IMR-90 (cell line): ENCODE measurements at regions not wholly inside any gene's neighbourhood (a gene's known extent, or its start where the extent isn't known, plus 50 kb on each side); places are given as distances from the start of the nearest gene placed in this dataset.

Experiments
- ATAC-seq: fragments of 200-7000 bp; cut with Tn5 transposase; 2 replicates; pipeline ENCODE4 v1.9.1; 2020; ENCODE audit warnings: low read depth, mild to moderate bottlenecking, moderate library complexity
- BruUV-seq: library from RNA; stranded (reverse); fragments of 400-500 nt; replicated peaks from 2 replicates; lab custom pipeline; 2021; lab: Mats Ljungman, UMichigan
- CTCF ChIA-PET: fragments of 300-600 bp; formaldehyde crosslinking; extraction: SDS; loops from one replicate; lab custom pipeline; 2021; ENCODE audit warnings: antibody characterized with exemption; lab: Yijun Ruan, JAX
- POLR2A ChIA-PET: fragments of 300-600 bp; sonication (Branson Sonifier 250); formaldehyde crosslinking; loops from one replicate; lab custom pipeline; 2022; ENCODE audit warnings: antibody characterized with exemption; ENCODE audit not compliant: unreplicated experiment; lab: Charles Lee
- DNase-seq: peaks from one replicate; pipeline ENCODE4 v3.0.0; 2013
- H2AFZ ChIP-seq: replicated peaks from 2 replicates; pipeline ENCODE3; 2013; ENCODE audit warnings: low read length, mild to moderate bottlenecking; ENCODE audit not compliant: poor library complexity
- H2AK5ac ChIP-seq: 2 replicates; pipeline ENCODE4 v1.6.1; 2013; ENCODE audit warnings: low read depth, low read length, inconsistent platforms
- H2AK9ac ChIP-seq: replicated peaks from 2 replicates; pipeline ENCODE3; 2013; ENCODE audit warnings: mild to moderate bottlenecking, low read depth, low read length, moderate library complexity; ENCODE audit not compliant: poor library complexity
- H2BK120ac ChIP-seq: 2 replicates; pipeline ENCODE4 v1.6.1; 2013; ENCODE audit warnings: low read depth, low read length, inconsistent platforms
- H2BK15ac ChIP-seq: 3 replicates; pipeline ENCODE4 v1.6.1; 2013; ENCODE audit warnings: low read depth, low read length, inconsistent platforms
- H2BK20ac ChIP-seq: 2 replicates; pipeline ENCODE4 v1.6.1; 2013; ENCODE audit warnings: low read depth, mild to moderate bottlenecking, inconsistent platforms, low read length, moderate library complexity
- H2BK5ac ChIP-seq: 2 replicates; pipeline ENCODE4 v1.6.1; 2013; ENCODE audit warnings: mild to moderate bottlenecking, low read depth, low read length, inconsistent platforms; ENCODE audit not compliant: poor library complexity, severe bottlenecking
- H3K14ac ChIP-seq: replicated peaks from 2 replicates; pipeline ENCODE4 v1.6.1; 2013; ENCODE audit warnings: low read depth, low read length, inconsistent platforms
- H3K18ac ChIP-seq: 2 replicates; pipeline ENCODE4 v1.6.1; 2013; ENCODE audit warnings: low read depth, low read length, control low read depth
- H3K23ac ChIP-seq: 2 replicates; pipeline ENCODE4 v1.6.1; 2013; ENCODE audit warnings: low read depth, low read length, inconsistent platforms
- H3K27ac ChIP-seq: 2 replicates; pipeline ENCODE4 v1.5.1; 2013; ENCODE audit warnings: mild to moderate bottlenecking, control low read depth, low read length; ENCODE audit not compliant: insufficient read depth
- H3K27me3 ChIP-seq: 2 replicates; pipeline ENCODE4 v1.6.1; 2013; ENCODE audit warnings: low read length; ENCODE audit not compliant: control insufficient read depth, insufficient read depth
- H3K36me3 ChIP-seq: 2 replicates; pipeline ENCODE4 v1.6.1; 2013; ENCODE audit warnings: low read length, mixed read lengths; ENCODE audit not compliant: control insufficient read depth, insufficient read depth
- H3K4ac ChIP-seq: 2 replicates; pipeline ENCODE4 v1.6.1; 2013; ENCODE audit warnings: low read depth, low read length, inconsistent platforms
- H3K4me1 ChIP-seq: 2 replicates; pipeline ENCODE4 v1.6.1; 2013; ENCODE audit warnings: low read length, mixed read lengths; ENCODE audit not compliant: control insufficient read depth, insufficient read depth
- H3K4me2 ChIP-seq: 2 replicates; pipeline ENCODE4 v1.6.1; 2013; ENCODE audit warnings: low read depth, mild to moderate bottlenecking, control low read depth, low read length, moderate library complexity
- H3K4me3 ChIP-seq: 2 replicates; pipeline ENCODE4 v1.5.1; 2013; ENCODE audit warnings: low read depth, mild to moderate bottlenecking, control low read depth, low read length, moderate library complexity; ENCODE audit not compliant: insufficient read depth
- H3K56ac ChIP-seq: 2 replicates; pipeline ENCODE4 v1.6.1; 2013; ENCODE audit warnings: low read length, inconsistent platforms; ENCODE audit not compliant: insufficient read depth; ENCODE audit errors: extremely low read depth
- H3K79me1 ChIP-seq, 2 experiments: 2 replicates each; pipeline ENCODE4 v1.6.1; 2013; ENCODE audit warnings: low read length in 2 of 2, inconsistent platforms in 1 of 2, low read depth in 1 of 2
- H3K9ac ChIP-seq: 2 replicates; pipeline ENCODE4 v1.6.1; 2013; ENCODE audit warnings: low read depth, low read length, control low read depth
- H3K9me1 ChIP-seq: 2 replicates; pipeline ENCODE4 v1.6.1; 2013; ENCODE audit warnings: low read length, inconsistent platforms; ENCODE audit not compliant: insufficient read depth
- H3K9me3 ChIP-seq: 2 replicates; pipeline ENCODE4 v1.6.1; 2013; ENCODE audit warnings: low read length; ENCODE audit not compliant: control insufficient read depth, insufficient read depth
- H4K20me1 ChIP-seq: 2 replicates; pipeline ENCODE4 v1.6.1; 2013; ENCODE audit warnings: low read length, inconsistent platforms; ENCODE audit not compliant: insufficient read depth
- H4K5ac ChIP-seq: 2 replicates; pipeline ENCODE4 v1.6.1; 2013; ENCODE audit warnings: mild to moderate bottlenecking, low read depth, low read length, control low read depth
- H4K8ac ChIP-seq, 2 experiments: 2 replicates each; pipeline ENCODE4 v1.6.1; 2013; ENCODE audit warnings: low read depth in 2 of 2, low read length in 2 of 2, control low read depth in 1 of 2, inconsistent platforms in 1 of 2
- H4K91ac ChIP-seq: 2 replicates; pipeline ENCODE4 v1.6.1; 2013; ENCODE audit warnings: low read depth, low read length, inconsistent platforms; ENCODE audit not compliant: insufficient read depth
- CEBPB ChIP-seq: IDR thresholded peaks from 2 replicates; pipeline ENCODE4 v1.6.1; 2012; ENCODE audit warnings: low read depth, low read length, improper control_type of control experiment
- CHD1 ChIP-seq: IDR thresholded peaks from 2 replicates; pipeline ENCODE4 v1.6.1; 2012; ENCODE audit warnings: low read depth, low read length, improper control_type of control experiment
- FOS ChIP-seq: fragments of 150-350 bp; IDR thresholded peaks from 2 replicates; pipeline ENCODE4 v1.6.1; 2016; ENCODE audit warnings: low read depth, low read length
- NFE2L2 ChIP-seq: fragments of 150-350 bp; IDR thresholded peaks from 2 replicates; pipeline ENCODE4 v1.6.1; 2016; ENCODE audit warnings: low read depth, mild to moderate bottlenecking, low read length
- RFX5 ChIP-seq: IDR thresholded peaks from 2 replicates; pipeline ENCODE4 v1.8.0; 2012; ENCODE audit warnings: low read depth, mild to moderate bottlenecking, low read length, moderate library complexity
- SMC3 ChIP-seq: fragments of 150-350 bp; IDR thresholded peaks from 2 replicates; pipeline ENCODE4 v1.6.1; 2016; ENCODE audit warnings: low read depth, mild to moderate bottlenecking, antibody characterized with exemption, low read length, moderate library complexity
- WGBS, 2 experiments: methylation state at CpG; one replicate each; pipeline versions ENCODE4 v1.1.5 to v1.1.7; 2013; ENCODE audit warnings: missing lambda C conversion rate in 2 of 2; ENCODE audit not compliant: insufficient read length in 1 of 2; ENCODE audit errors: extremely low coverage in 2 of 2; 5-methylcytosine and 5-hydroxymethylcytosine counted together
- dilution Hi-C: fragments of 300-500 bp; cut with HindIII; formaldehyde crosslinking; loops from one replicate; pipeline ENCODE4 v1.14.3; 2018; ENCODE audit warnings: low sequenced_read_pairs; ENCODE audit not compliant: unreplicated experiment
- in situ Hi-C: fragments of 300-500 bp; cut with MboI; formaldehyde crosslinking; loops from 3 replicates; pipeline ENCODE4 v1.14.3; 2019; ENCODE audit warnings: low sequenced_read_pairs, inconsistent platforms, mixed read lengths
- intact Hi-C: fragments of 100-400 bp; cut with micrococcal nuclease; formaldehyde crosslinking; loops from 2 replicates; pipeline ENCODE4 v1.10.0; 2022
- TF ChIP-seq, protein P1 (sequence below): fragments of 150-350 bp; IDR thresholded peaks from 2 replicates; pipeline ENCODE4 v1.6.1; 2016; ENCODE audit warnings: low read depth, mild to moderate bottlenecking, low read length, moderate library complexity, borderline replicate concordance

DNA sequence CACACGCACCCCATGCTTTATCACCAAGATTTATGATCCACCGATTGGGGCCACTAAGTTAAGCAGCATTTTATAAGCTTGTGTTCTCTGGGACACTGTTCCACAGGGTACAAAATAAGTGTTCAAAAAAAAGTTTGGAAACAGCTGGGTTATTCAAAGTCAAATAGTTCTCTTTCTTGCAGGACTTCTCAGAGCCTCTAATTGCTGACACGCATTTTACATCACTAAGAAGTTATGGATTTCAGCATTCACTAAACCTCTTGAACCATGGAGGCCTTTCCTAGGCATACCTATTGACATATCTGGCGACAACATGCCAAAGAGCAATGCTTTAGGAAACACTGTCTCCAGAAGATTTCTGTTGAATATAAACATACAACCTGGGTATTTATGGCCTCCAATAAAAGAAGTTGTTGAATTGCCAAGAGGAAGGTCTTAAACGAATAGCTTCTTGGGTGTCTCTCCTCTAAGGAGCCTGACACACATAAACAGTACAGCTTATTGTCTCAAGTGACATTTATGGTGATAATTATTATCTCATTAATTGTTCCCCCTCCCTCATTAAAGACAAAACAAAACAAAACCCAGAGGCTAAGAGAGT, 147.1 kb upstream of the ARHGAP20 start:
- no peak for ATAC-seq
- Histone ChIP-seq H2BK120ac (no peak overlapping the region), H3K27ac (no peak overlapping the region), H4K20me1 (no peaks in the 10 kb centered on the region), H3K9me3 (no peaks in the 10 kb centered on the region), H3K27me3 (no peaks in the 10 kb centered on the region; the same call in 1 of the 2 replicates), H3K79me1 (no peaks in the 10 kb centered on the region), H3K23ac (no peak overlapping the region), H3K4ac (no peak overlapping the region), H3K4me2 (no peak overlapping the region), H2AFZ (no peak overlapping the region), H2BK20ac (no peak overlapping the region), H4K91ac (no peak overlapping the region), H4K8ac (no peak overlapping the region), H3K4me1 (peaks cover 13% of the 10 kb centered on the region), H3K4me3 (no peak overlapping the region), H2AK9ac (no peak overlapping the region), H3K9me1 (0 out of 2 replicates have a peak, but pooled peaks cover 5% of the 10 kb centered on the region), H3K18ac (peak overlapping the region; percentile 18; the same call in 1 of the 2 replicates), H3K36me3 (no peaks in the 10 kb centered on the region), H3K14ac (no peak overlapping the region), H4K5ac (no peak overlapping the region), H2BK5ac (no peak overlapping the region), H2AK5ac (no peak overlapping the region), H2BK15ac (no peak overlapping the region), H3K56ac (no peak overlapping the region), H3K9ac (no peak overlapping the region)
- dilution Hi-C loops, result no loop called here
- CTCF ChIA-PET, result interaction anchor here (1.2 kb wide), 1 partner anchor 17 kb away, joined by 3 read pairs; no protein-coding TSS in a partner anchor
- intact Hi-C loops, result loop anchor here (5.0 to 10.0 kb wide), 2 partner anchors 145 to 373 kb away; partner anchors contain the start of gene ARHGAP20
- no TSS peak for BruUV-seq
- 100% methylated on average over 2 of the region's 5 CpGs; no CpG with 5 or more reads in 1 of the 2 experiments for WGBS, 2 experiments
- no peak for DNase-seq
- POLR2A ChIA-PET, result no interaction called here
- TF ChIP-seq FOS (no peak), CEBPB (no peak), SMC3 (no peak), RFX5 (no peak), CHD1 (no peak), NFE2L2 (no peak)
- TF ChIP-seq, protein P1, sequence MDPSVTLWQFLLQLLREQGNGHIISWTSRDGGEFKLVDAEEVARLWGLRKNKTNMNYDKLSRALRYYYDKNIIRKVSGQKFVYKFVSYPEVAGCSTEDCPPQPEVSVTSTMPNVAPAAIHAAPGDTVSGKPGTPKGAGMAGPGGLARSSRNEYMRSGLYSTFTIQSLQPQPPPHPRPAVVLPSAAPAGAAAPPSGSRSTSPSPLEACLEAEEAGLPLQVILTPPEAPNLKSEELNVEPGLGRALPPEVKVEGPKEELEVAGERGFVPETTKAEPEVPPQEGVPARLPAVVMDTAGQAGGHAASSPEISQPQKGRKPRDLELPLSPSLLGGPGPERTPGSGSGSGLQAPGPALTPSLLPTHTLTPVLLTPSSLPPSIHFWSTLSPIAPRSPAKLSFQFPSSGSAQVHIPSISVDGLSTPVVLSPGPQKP, result no peak
- in situ Hi-C loops, result no loop called here
